ENCODE measurements at regions not wholly inside any gene's neighbourhood (a gene's known extent, or its start where the extent isn't known, plus 50 kb on each side); places are given as distances from the start of the nearest gene placed in this dataset.

DNA sequence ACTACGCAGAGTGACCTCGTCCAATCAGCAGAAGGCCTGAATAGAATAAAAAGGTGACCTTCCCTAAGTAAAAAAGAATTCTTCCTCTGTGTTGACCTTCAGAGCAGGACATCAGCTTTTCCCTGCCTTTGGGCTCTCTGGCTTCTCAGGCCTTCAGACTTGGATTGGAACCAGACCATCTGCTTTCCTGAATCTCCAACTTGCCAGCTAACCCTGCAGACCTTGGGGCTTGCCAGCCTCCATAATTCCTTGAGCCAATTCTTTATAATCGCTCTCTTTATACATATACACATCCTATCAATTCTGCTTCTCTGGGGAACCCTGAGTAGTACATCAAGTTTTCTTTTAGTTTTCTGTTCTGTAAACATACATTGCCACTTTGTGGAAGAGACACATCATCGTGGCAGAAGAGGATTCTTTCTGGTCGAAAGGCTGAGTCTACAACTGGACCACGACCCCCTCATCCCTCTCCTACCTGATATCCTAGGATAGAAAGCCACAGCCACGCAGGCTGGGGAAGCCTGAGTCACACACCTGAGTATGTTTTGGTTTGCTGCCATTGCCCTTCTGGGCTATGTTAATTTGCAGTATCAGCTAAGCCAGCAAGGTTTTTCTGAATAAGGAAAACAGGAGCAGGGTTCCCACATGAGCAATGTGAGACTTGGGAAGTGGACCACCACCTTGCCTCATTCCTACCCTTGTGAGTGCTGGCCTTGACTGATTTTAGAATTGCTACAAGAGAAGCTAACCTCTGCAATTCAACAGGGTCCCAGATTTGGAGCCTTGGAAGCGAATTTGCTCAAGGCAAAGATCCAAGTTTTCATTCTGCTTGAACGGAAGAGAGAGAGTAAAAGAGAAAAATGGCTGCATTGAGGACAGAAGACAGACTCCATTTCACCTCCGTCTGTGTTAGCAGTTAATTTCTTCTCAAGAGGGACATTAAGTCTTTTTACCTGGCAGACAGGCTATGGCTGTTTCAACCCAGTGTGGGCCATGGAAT is 445.2 kb upstream of the FZD8 start:
- no peak for DNase-seq

DNA sequence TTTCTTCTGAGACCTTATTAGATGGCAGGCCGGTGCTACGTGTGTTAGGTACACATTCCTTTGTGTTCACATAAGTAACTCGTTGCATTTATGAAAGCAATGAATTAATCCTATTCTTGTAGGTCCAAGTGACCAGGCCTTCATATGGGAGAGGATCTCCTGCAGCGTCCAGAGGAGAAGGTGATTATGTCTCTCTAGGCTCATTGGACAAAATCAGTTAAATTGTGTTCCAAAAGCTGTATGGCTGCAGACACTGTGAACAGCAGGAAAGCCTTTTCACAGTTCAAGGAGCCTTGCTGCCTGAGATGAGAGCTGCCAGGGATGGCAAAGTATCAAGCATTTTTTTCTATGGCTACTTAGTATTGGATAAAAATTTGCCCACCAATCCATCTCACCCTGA is 433.1 kb upstream of the FZD8 start:
- no peak for DNase-seq

DNA sequence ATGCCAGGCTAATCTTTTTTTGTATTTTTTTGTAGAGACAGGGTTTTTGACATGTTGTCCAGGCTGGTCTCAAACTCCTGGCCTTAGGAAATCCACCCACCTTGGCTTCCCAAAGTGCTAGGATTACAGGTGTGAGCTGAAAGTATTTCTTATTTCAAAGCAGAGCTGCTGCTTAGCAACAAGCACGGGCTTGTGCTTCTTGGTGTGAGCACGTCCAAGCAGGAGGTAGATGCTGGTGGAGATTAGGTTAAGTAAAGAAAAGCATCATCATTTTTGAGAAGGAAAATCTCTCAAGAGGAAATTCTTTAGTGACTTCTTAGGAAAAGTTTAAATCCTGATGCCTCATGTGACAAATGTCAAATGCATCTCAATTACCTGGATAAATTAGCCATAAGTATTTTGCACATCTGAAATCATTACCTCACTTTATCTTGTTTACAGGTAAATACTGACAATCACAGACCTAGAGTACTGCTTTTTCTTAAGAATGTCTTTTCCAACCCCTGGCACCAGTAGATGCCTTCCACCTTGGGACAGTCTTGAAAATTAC is 431.8 kb upstream of the FZD8 start:
- DNase-seq: no peak

DNA sequence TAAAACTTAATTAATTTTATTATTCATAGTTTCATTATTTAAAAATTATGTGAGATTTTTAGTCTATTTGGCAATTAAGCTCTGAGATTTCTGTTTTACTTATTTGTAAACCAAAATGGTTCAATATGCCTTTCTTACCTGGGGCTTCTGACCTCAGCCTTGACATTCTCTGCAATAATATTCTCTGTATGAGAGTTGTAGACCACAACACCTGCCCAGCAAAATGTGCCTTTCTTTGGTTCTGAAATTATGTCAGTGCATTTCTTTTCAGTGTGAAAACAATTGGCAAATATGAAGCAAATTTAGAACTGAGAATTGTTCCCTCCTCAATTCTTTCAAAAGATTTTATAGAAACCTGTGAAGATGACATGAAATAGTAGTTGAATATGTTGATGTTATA is 426.4 kb upstream of the FZD8 start:
- DNase-seq: no peak

DNA sequence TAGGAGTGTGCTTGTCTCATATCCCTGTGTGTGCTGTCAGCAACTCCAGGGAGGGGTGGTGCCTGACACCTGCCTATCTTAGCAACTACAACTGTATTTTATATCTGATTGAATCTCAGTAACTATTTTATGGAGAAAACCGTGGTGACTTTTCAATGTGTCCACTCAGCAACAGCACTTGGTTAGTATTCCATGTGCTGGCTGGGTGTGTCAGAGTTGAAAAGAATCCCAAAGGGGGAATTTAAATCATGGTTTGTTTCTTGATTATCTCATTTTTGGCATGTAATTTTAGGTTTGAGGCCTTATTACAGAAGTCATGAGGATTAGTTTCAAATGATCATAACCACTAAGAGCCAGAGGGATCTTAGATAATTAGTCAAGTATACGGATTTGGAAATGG is 425.7 kb upstream of the FZD8 start:
- no peak for DNase-seq

GRCh38 chr10:36066850-36067249 is 424.8 kb upstream of the FZD8 start:
- no peak for DNase-seq

DNA sequence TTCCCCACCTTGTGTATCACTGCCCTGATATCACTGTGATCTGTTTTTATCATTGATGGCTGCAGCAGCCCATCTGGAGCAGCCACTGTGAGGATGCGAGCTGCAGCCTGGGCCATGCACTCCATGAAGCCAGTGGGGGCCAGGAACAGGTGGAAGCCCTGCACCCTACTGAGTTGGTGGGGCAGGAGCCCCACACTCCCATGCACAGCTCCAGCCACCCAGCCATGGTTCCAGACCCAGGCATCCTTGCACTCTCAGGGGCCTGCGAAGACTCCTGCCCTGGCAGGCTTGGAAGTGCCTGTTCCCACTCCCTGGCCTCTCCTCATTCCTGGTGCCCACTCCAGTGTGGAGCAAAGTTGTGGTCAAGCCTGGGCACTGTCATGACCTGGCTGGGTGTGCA is 424.0 kb upstream of the FZD8 start:
- DNase-seq: no peak

- no peak for DNase-seq
Observed at GRCh38 chr10:36063396-36063795, 421.3 kb upstream of the FZD8 start.

GRCh38 chr10:36057731-36058130 is 415.6 kb upstream of the FZD8 start:
- no peak for DNase-seq

GRCh38 chr10:36057180-36057579 is 415.1 kb upstream of the FZD8 start:
- DNase-seq: no peak

GRCh38 chr10:36053775-36054174 is 411.7 kb upstream of the FZD8 start:
- no peak for DNase-seq

DNA sequence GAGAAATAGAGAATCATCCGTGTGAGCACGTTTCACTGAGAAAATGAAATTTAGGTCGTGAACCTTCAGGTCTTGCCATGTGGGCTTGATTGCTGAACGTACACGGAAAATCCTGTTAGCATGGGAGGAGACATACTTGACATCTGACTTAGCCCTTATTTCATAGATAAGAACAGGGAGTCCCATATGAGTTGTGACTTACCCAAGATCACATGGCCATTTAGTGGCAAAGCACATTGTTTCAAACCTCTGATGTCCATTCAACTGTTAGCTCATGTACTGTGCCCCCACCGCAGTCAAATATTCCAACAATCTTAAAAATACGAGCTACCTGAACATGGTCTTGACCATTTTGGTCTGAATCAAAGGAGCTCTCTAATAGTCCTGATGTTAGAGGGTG is 411.2 kb upstream of the FZD8 start:
- DNase-seq: no peak

GRCh38 chr10:36051500-36051991 is 409.4 kb upstream of the FZD8 start:
- no peak for DNase-seq

GRCh38 chr10:36050763-36051499 is 408.8 kb upstream of the FZD8 start:
- no peak for DNase-seq

DNA sequence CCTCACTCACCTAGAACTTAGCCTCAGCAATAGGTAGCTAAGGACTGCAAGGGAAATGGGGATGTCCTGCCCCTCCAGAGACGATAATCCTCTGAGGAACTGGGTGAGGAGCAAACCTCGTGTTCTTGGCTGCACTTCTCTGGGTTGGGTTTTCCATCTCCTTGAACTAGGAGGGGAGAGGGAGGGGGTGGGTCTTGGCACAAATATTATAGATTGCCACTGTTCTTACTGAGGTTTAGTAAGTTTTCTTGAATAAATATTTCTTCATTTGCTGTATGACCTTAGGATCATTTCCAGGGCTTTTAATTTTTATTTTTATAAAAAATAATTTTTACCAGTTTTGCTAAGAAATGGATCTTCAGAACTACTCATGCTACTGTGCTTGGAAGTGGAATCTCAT is 406.7 kb upstream of the FZD8 start:
- no peak for DNase-seq

- DNase-seq: no peak
Observed at GRCh38 chr10:36048236-36048635, 406.1 kb upstream of the FZD8 start.

- no peak for DNase-seq
Observed at GRCh38 chr10:36042135-36042534, 400.0 kb upstream of the FZD8 start.

GRCh38 chr10:36038316-36038955 is 396.3 kb upstream of the FZD8 start:
- no peak for DNase-seq

DNA sequence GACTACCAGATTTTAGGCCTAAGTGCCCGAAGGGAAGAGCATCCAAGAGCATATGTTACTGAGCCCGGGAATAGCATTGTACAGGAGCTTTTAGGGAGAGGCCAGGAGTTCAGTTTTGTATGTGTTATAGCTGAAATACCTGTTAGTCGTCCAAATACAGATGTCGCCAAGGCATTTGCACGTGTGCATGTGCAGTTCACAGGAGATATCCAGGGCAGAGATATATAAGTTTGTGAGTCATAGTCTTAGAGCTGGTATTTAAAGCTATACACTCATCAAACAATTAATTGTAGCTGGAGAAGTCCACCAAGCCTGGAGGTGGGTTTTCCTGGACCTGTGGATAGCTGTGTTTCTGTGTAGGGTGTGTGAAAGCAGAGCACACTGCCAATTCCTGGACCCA is 394.0 kb upstream of the FZD8 start:
- DNase-seq: no peak

- no peak for DNase-seq
Observed at GRCh38 chr10:36033808-36034207, 391.7 kb upstream of the FZD8 start.

GRCh38 chr10:36030516-36030915 is 388.4 kb upstream of the FZD8 start:
- DNase-seq: no peak

- DNase-seq: no peak
Observed at GRCh38 chr10:36026656-36027390, 384.7 kb upstream of the FZD8 start.

Measured in NCI-H526 treated with DMSO at 0.1 percent for 48 hours (cell line).